Anterior cingulate cortex (tissue), 58 donors: ENCODE measurements at regions not wholly inside any gene's neighbourhood (a gene's known extent, or its start where the extent isn't known, plus 50 kb on each side); places are given as distances from the start of the nearest gene placed in this dataset.

Source experiments
- DNase-seq, 58 donors: peaks; one replicate each; lab custom pipeline; 2025; lab: John Stamatoyannopoulos, UW

DNA sequence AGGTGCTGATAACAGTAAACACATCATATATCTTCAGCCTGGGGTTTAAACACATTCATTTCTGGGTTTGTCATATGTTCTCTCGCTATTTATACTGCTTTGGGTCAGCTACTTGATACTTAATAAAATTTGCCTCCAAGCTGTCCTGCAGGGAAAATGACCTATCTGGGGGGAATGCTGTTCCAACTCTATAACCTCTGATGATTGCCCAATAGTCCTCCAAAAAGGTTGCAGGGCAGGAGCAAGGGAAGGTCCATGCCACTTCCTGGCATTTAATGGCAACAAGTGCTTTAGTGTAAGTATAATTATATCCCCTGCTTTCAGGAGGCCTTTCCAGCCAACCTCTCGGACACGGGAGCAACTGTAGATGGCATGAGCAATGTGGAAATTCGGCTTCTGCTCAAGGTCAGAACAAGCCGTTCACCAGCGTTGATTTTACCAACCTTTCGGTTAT lies 198.0 kb upstream of the EEA1 start:
- DNase-seq: no peak

DNA sequence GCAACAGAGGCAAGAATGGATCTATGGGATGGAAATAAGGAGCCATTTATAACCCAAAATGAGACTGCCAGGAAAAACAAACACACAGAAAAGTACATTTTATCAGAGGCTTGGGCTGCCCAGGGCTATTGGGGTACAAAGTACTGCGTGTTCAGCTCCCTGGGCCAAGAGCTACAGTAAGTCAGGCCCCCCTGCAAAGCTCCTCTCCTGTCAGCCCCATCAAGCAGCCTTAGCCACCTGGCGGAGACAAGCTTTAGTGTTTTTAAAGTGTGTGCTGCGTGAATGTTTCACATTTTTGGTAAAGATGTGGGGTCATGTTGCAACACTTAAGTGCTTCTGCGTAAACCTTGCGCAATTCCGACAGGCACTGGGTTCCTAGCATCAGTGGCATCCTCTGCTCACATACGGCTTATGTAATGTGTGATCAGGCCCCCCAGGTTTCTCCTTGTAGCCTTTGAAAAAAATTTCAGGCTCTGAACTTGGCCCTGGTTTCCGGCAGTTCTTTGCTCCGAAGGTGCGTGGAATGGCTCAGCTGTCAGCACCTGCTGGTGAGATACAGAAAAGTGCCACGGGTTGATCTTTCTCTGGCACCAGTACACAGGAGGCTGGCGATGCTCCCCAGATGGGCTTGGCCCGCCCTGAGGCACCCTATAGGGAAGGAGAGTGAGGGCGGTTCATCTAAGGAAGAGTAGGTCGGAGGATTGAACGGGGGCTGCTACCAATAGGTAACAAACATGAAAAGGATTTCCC lies 198.7 kb upstream of the EEA1 start:
- no peak for DNase-seq

DNA sequence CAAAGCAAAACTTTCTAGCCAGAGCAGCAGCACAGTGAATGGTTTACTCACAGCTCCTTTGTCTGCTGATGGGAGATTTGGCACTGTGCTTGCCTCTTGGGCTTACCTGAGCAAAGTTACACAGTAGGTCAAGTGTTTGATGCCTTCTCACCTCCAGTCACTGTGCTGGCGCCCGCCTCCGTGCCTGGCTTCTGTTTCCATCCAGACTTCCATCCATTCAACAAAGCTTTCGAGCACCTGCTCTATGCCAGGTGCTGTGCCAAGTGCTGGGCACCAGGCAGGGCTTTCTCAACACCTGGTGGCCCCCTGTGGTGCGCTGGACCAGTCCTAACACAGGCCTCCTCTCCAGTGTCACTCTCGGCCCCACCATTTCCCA lies 199.2 kb upstream of the EEA1 start:
- DNase-seq: no peak

DNA sequence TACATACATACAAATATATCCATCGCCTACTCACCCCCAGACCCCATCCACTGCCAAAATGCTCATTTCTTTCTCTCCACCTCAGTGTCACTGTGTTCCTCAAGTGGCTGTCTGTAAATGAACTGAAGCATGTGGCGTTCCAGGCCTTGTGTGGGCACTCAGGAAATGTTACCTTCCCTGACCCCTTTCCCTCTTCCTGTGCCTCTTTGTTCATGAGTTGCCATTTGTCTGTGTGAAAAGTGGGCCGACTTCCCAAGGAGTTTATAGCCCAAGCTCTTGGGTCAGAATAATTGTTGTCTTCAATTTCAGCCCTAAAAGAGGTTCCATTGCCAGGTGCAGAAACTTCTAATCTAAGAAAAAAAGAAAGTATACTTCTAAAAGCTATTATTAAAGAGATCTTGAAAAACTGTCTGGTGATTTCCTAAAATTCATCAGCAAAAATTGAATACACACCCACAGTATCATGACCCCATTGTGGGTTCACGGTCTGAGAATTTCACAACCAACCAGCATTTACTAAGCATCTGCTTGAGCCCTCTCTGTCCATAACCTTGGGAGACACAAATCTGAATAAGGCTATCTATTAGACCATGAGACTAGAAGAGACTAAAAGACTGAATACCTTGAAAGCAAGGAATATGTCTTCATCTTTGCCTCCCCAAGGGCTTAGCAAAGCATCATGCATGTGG lies 201.4 kb upstream of the EEA1 start:
- DNase-seq: no peak

DNA sequence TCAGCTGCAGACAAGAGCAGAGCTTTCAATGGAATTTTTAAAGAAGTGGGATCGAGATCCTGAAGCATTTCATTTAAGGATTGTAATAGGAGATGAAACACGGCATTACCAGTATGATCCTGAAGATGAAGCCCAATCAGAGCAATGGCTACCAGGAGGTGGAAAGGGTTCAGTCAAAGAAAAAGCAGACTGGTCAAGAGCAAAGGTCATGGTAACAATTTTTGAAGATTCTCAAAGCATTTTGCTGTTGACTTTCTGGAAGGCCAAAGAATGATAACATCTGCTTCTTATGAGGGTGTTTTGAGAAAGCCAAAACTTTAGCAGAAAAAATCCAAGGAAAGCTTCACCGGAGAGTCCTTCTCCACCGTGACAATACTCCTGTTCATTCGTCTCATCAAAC lies 204.3 kb upstream of the EEA1 start:
- no peak for DNase-seq

DNA sequence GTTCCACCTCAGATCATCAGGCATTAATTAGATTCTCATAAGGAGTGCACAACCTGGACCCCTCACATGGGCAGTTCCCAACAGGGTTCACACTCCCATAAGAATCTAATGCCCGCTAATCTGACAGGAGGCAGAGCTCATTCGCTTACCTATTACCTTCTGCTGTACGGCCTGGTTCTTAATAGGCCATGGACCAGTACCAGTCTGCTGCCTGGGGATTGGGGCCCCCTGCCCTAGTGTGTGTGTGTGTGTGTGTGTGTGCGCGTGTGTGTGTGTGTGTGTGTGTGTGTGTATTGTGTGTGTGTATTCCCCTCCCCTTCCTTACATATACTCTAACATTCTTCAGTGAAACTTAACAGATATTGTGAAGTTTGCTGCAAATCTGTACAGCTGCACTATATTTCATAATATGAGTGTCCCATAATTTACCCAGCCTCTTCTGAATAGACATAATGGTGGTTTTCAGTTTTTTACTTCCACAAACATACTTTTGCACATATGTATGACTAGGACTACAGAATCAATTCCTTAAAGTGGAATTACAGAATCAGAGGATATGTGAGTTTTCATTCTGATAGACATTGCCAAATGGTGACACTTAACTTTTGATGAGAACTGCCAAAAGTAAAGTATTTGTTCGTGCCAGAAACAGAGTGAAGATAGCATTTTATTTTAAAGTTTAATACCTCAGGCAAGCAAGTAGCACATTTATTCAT lies 205.2 kb upstream of the EEA1 start:
- no peak for DNase-seq

DNA sequence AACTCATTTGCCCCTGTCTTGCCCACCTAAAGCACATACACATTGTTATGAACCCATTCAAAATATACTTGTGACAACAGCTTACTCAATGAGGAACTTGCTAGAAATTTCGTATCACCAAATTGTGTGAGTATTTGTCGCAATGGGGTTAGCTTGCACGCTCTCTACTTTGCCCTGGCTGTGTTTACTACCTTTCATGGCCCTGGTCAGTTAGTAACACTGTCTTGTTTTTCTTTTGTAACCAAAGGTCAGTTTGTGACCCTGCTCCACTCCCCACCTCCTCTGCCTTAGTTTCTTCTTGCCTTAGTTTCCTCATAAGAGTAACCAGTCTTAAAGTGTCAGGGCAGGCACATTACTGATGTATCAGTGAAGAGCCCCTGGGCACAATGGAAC lies 205.8 kb upstream of the EEA1 start:
- DNase-seq: no peak

DNA sequence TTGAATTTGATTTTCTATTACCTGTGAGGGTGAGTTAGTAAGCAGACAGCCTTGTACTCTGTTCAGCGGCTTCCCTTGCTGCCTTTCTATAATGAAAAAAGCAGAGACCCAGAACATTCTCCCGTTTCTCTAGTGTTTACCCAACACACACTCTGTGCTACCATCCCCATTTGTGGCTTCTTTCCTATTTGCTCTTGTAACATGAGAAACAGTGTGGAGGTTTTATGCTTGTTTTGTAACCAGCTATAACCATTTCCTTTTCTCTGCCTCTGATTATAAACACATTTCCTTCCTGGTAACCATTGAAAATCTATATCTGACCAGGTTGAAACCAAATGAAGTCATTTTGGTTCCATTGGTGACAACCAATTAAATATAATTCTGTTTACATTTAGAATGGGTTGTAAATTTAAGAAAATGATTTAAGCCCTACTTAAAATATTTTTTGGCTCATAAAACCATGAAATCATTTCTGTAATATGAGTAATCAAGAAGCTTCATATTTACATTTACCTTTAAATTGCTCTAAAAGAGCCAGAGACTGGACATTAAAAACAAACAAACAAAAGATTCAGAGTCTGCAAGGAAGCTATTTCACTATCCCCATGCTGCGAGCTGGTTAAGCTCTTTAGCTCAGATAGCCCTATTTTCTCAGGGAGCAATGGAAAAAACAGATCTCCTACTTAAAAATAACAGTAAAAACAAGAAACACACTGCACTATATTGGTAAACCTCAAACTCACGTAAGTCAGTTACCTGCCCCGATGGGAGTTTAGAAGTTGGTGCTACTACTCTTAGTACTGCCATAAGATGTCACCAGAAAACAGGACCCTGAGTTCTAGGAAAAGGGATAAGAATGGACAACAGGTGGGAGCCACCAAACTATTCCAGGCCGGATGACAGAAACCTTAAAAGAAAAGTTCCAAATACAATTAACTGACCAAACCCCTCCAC lies 206.5 kb upstream of the EEA1 start:
- DNase-seq: no peak

DNA sequence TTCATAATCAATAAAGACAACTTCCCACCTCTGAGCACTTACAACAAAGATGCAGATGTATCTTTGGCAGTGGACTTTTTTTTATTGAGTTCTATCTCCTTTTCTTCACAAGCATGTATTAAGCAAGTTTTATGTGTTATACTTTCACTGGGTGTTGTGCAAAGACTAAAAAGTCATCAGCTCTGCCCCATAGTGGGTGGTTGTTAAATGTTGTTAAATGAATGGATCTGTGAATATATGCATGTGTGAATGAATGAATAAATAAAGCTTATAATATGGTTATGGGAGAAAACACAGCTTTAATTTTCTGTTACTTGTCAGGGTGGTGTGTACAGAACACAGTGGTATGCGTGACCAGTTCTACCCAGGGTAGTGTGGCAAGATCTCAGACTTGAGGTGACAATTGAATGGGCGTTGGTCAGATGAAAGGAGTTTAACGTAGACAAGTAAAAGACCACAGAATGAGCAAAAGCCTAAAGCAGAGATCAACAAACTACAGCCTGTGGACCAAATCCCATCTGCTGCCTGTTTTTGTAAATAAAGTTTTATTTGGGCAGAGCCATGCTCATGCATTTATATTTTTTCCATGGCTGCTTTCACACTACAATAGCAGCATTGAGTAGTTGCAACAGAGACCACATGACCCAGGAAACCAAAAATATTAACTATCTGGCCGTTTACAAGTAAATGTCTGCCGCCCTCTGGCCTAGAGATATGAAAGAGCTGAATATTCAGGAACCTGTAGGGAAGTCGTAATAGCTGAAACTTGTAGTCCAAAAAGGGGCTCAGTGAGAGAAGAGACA lies 207.4 kb upstream of the EEA1 start:
- DNase-seq: no peak

DNA sequence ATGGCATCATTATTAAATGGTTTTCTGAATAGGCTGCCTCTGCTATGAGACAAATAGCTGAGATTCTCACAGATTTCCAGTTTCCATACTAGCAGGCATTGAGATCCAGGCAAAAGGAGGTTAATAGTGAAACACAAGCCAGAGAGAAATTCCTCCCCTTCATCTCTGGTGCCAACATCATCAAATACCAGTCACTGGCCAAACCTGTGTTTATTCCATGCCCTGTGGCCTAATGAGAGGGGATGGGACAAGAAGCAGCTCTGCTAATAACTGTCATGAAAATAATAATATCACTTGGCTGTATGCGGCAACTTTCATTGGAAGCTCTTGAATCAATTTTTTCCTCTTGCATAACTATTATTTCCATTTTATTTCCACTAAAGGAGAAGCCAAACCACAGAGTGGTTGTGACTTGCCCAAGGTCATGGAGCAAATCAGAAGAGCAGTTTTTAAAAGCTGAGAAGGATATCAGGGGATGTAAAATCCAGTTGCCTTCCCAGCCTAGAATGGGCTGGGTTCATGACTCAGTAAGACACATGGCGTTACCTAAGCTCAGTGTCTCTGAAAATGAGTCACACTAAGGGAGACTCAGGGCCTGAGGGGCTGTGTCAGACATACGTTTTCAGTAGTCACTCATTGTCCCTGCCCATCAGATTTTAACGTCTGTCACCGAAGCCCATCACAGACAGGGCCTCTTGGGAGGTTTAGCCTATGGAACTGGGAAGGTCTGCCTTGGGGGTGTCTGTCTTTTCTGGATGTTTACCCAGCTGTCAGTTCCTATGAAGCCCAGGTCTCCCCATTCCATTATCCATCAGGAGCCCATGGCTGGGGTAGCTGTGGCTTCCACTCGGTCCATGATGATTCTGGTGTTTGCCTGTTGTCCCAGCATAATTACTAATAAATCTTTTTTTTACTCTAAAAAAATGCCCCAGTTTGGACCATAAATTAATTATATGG lies 208.8 kb upstream of the EEA1 start:
- DNase-seq: no peak

DNA sequence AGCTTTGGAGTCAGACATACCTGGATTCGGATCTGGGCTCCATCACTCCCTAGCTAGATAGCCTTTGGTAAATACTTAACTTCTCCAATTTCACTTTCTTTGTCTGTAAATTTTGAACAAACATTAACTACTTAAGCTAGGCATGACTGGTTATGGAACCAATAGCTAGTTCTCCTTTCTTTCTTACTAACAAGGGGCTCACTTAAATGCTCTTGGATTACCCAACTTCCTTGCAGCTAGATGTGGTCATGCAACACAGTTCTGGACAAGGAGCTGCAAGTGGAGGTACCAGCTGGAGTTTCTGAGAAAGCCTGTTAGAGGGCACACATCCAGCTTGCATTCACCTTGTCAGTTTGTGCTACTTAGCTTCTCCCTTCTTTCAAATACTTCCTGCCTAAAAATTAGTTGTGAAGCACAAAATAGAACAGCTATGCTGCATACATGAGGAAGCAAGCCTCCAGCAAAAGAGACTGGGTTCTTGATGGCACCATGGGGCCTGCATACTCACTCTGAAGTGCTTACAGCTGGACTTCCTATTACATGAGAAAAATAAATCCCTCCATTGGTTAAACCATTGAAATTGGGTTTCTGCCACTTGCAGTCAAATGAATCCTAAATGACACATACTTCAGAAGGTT lies 210.1 kb upstream of the EEA1 start:
- DNase-seq: peak in 1 of 58 donors; percentile 11

DNA sequence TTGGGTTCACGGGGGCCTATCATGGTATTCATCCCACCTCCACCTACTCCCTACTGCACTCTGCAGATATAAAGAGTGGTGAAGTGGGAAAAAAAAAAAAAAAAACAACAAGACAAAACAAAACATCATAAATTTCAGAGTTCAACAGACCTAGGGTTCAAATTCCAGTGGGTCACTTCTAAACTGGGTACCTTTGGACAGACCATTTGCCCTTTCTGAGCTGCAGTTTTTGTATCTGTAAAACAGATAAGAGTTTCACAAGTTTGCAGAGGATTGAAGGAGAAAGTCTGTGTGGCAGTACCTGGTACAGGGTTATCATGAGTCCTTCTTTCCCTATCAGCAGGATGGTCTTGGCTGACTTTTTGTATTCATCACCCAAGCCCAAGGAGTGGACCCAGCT lies 211.2 kb upstream of the EEA1 start:
- DNase-seq: no peak

DNA sequence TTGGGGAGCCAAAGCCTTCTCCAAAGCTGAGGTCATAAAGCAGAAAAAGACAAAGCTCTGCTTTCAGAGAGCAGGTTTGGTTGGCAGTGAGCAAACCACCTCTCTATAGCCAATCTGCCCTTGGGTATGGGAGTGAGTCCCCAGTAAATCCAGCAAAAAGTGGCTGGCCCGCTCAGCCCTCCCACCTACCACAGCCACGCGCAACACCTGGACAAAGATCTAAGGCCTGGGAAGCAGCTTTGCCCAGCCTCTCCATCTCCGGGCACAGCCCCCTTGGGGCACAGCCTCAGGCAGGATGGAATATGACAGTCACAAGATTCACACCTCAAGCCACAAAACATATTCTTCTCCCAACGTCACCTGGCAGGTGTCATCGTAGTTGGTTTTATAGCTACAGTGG lies 211.7 kb upstream of the EEA1 start:
- no peak for DNase-seq

DNA sequence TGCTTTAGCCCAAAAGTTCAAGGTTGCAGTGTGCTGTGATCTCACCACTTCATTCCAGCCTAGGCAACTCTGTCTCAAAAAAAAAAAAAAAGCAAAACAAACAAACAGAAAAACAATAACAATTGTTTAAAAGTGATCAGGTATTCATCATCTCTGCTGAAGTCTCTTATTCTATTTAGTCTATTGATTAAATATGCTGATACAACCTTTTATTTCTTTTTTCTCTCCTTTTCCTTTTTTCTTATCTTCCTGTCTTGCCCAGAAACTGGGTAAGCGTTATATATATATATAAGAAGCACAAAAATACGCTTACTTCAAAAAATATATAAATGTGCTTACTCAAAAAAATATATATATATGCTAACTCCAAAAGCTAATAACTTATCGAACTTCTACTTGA lies 213.8 kb upstream of the EEA1 start:
- no peak for DNase-seq

DNA sequence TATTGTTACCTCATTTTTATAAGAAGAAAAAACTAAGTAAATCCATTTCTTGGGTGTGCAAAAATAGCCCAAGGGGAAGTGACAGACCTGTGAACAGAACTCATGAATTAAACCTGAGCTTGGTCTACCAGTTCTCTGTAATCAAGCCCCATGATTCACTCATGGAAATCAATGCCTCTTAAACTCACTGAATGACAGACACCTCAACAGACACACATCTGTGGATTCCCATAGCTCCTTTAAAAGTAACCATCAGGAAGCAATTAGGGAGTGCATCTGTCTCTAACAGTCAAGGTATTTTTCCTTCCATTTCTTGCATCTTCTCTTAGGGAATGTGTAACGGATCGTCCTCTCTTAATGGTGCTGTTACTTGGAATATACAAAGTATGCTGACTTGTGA lies 215.0 kb upstream of the EEA1 start:
- DNase-seq: no peak

DNA sequence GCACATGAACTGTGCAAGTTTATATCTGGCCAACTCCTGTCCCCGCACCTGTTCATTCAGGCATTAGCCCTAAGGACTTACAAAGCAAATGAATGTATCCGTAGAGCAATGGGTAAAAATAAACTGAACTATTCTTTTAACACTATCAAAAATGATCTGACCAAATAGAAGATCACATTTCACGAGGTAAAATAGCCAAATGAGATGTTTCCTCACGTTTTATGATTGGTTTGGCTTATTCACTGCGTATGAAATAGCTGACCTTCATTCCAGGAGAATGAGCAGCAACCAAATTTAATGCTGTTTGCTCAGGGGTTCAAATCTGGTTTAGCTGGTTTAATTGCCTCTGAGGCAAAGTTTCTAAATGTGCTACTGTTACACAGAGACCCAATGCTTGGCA lies 216.0 kb upstream of the EEA1 start:
- DNase-seq: no peak

DNA sequence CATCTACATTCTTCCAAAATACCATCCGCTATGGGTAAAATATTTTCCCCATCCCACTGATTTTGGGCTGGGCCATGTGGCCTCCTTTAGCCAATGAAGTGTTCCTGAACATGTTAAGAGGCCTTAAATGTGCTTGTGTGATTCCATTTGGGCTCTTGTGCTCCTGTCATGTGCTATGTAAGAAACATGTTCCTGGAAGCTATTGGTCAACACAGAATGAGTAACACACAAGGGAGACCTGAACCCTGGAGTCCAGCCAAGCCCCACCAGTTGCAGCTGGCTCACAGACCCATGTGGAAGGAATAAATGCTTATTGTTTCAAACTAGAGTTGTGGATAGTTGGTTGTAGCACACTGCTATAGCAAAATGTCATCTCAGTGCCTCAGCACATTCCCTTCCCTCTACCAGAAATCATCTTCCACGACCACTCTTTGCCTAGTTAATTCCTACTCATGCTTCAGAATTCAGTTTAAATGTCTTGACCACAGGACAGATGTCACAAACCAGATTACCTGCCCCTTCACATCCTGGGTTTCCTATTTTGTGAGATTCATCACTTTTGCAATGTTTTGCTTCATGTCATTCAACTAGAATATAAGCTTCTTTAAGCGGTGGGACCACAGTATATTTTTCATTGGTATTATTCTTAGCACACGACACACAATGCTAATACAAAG lies 217.3 kb upstream of the EEA1 start:
- DNase-seq: no peak
